GM12878 (cell line): ENCODE measurements at regions not wholly inside any gene's neighbourhood (a gene's known extent, or its start where the extent isn't known, plus 50 kb on each side); places are given as distances from the start of the nearest gene placed in this dataset.

ENCODE experiments used
- ATAC-seq: fragments of 200-7000 bp; cut with Tn5 transposase; 3 replicates; pipeline ENCODE4 v1.9.1; 2020; ENCODE audit warnings: mild to moderate bottlenecking, moderate library complexity
- BruUV-seq: library from RNA; stranded (reverse); fragments of 400-500 nt; replicated peaks from 2 replicates; lab custom pipeline; 2021; lab: Mats Ljungman, UMichigan
- CTCF ChIA-PET: fragments of 300-600 bp; sonication (Branson Sonifier 250); formaldehyde crosslinking; extraction: SDS; loops from one replicate; lab custom pipeline; 2021; ENCODE audit warnings: inconsistent platforms; lab: Yijun Ruan, JAX
- POLR2A ChIA-PET: fragments of 350-600 bp; formaldehyde crosslinking; extraction: SDS; loops from one replicate; lab custom pipeline; 2021; ENCODE audit warnings: inconsistent platforms; lab: Charles Lee
- RAD21 ChIA-PET: fragments of 300-600 bp; sonication (Branson Sonifier 250); formaldehyde crosslinking; loops from one replicate; lab custom pipeline; 2023; ENCODE audit warnings: antibody characterized with exemption; ENCODE audit not compliant: unreplicated experiment; lab: Charles Lee
- SMC1A ChIA-PET: fragments of 300-600 bp; sonication (Branson Sonifier 250); formaldehyde crosslinking; loops from one replicate; lab custom pipeline; 2023; ENCODE audit not compliant: unreplicated experiment, uncharacterized antibody; lab: Charles Lee
- DNase-seq: peaks from one replicate; pipeline ENCODE4 v3.0.0-alpha.2; 2011; ENCODE audit warnings: low read depth, low spot score
- FAIRE-seq: peaks from 3 replicates; lab custom pipeline; 2011; peaks lifted over from hg19 to GRCh38; lab: Jason Lieb, UNC
- H2AFZ ChIP-seq: 2 replicates; pipeline ENCODE4 v1.6.0; 2011; ENCODE audit warnings: low read depth, low read length, control low read depth; ENCODE audit not compliant: control insufficient read depth
- H3K27ac ChIP-seq: 2 replicates; pipeline ENCODE4 v1.5.1; 2011; ENCODE audit warnings: control low read depth; ENCODE audit not compliant: control insufficient read depth, insufficient read depth
- H3K27me3 ChIP-seq, 2 experiments: replicated peaks in 1 of 2; 2 replicates each; pipeline versions ENCODE4 v1.6.0 to v1.6.1; 2011; ENCODE audit warnings: low read length in 1 of 2; ENCODE audit not compliant: control insufficient read depth in 2 of 2, insufficient read depth in 2 of 2
- H3K36me3 ChIP-seq, 2 experiments: 2 replicates each; pipeline ENCODE4 v1.5.1; 2011; ENCODE audit warnings: low read length in 1 of 2; ENCODE audit not compliant: control insufficient read depth in 2 of 2, insufficient read depth in 2 of 2
- H3K4me1 ChIP-seq: 2 replicates; pipeline ENCODE4 v1.6.1; 2011; ENCODE audit warnings: mild to moderate bottlenecking, low read length, moderate library complexity, mixed read lengths; ENCODE audit not compliant: control insufficient read depth, insufficient read depth
- H3K4me2 ChIP-seq: 2 replicates; pipeline ENCODE4 v1.6.0; 2011; ENCODE audit warnings: control low read depth; ENCODE audit not compliant: control insufficient read depth, insufficient read depth
- H3K4me3 ChIP-seq: fragments of 200-600 bp; sonication (generic); 2 replicates; pipeline ENCODE4 v1.5.1; 2016
- H3K79me2 ChIP-seq: 2 replicates; pipeline ENCODE4 v1.6.0; 2011; ENCODE audit warnings: low read length; ENCODE audit not compliant: control insufficient read depth, insufficient read depth
- H3K9ac ChIP-seq: 2 replicates; pipeline ENCODE4 v1.8.0; 2011; ENCODE audit warnings: low read length, control low read depth, mixed read lengths; ENCODE audit not compliant: control insufficient read depth, insufficient read depth
- H3K9me3 ChIP-seq: replicated peaks from 3 replicates; pipeline ENCODE4 v1.5.1; 2011; ENCODE audit warnings: mild to moderate bottlenecking, low read length; ENCODE audit not compliant: control insufficient read depth, insufficient read depth
- H4K20me1 ChIP-seq: 2 replicates; pipeline ENCODE4 v1.6.0; 2011; ENCODE audit not compliant: control insufficient read depth, insufficient read depth
- EZH2 ChIP-seq: IDR thresholded peaks from 2 replicates; pipeline ENCODE4 v1.6.1; 2012; ENCODE audit warnings: low read depth, mild to moderate bottlenecking, control low read depth, inconsistent platforms, low read length, borderline replicate concordance; ENCODE audit not compliant: control insufficient read depth
- MTA3 ChIP-seq: IDR thresholded peaks from 2 replicates; pipeline ENCODE4 v1.6.1; 2012; ENCODE audit warnings: low read length, inconsistent platforms, borderline replicate concordance
- PAX5 ChIP-seq: IDR thresholded peaks from 2 replicates; pipeline ENCODE4 v1.6.1; 2011; ENCODE audit warnings: low read depth, low read length, borderline replicate concordance
- POU2F2 ChIP-seq: IDR thresholded peaks from 3 replicates; pipeline ENCODE4 v1.6.1; 2011; ENCODE audit warnings: low read depth, mild to moderate bottlenecking, low read length, borderline replicate concordance
- YBX1 ChIP-seq: fragments of 450-650 bp; IDR thresholded peaks from 2 replicates; pipeline ENCODE4 v1.6.1; 2016; ENCODE audit warnings: antibody characterized with exemption
- ZNF622 ChIP-seq: fragments of 450-650 bp; IDR thresholded peaks from 2 replicates; pipeline ENCODE4 v1.6.1; 2017; ENCODE audit warnings: mild to moderate bottlenecking, inconsistent platforms
- WGBS: methylation state at CpG from one replicate; pipeline ENCODE4 v1.1.6; 2016; ENCODE audit warnings: low lambda C conversion rate; ENCODE audit not compliant: insufficient replicate concordance, insufficient coverage; ENCODE audit errors: missing lambda C conversion rate; 5-methylcytosine and 5-hydroxymethylcytosine counted together
- in situ Hi-C: fragments of 300-500 bp; cut with MboI; formaldehyde crosslinking; loops from 9 replicates; pipeline ENCODE4 v1.14.3; 2018; ENCODE audit warnings: mixed read lengths
- intact Hi-C: fragments of 100-400 bp; cut with micrococcal nuclease; formaldehyde crosslinking; loops from one replicate; pipeline ENCODE4 v1.14.2; 2022; ENCODE audit not compliant: unreplicated experiment
- TF ChIP-seq, protein P1 (sequence below): fragments of 450-650 bp; IDR thresholded peaks from 2 replicates; pipeline ENCODE4 v1.6.1; 2018; ENCODE audit warnings: borderline replicate concordance, mild to moderate bottlenecking; ENCODE audit not compliant: partially characterized antibody

DNA sequence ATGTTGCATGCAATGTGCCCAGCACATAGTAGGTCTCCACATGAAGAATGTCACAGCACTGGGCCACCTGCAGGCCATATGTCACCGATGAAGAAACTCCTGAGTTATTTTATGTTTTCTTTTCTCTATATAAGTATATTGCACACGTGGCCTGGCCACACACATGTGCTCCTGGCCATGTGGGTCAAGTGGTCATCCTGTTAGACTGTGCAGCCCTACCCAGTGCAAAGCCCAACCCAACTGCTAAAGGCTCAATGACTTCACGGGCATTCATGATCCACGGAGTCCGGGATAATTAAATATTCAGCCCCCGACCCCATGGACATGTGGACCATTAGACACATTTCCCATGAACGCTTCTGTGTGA lies 163.2 kb downstream of the TEX29 start:
- H3K4me1 ChIP-seq, result no peaks in the 10 kb centered on the region
- no peak overlapping the region for H3K9ac ChIP-seq
- RAD21 ChIA-PET, result no interaction called here
- no peaks in the 10 kb centered on the region; the same call in 2 of the 3 replicates for H3K9me3 ChIP-seq
- ATAC-seq (no peak), FAIRE-seq (no peak), DNase-seq (no peak)
- SMC1A ChIA-PET, result no interaction called here
- no peak overlapping the region for H3K4me3 ChIP-seq
- BruUV-seq, result no TSS peak
- WGBS, result 42% methylated on average over 7 of the region's 7 CpGs
- no peaks in the 10 kb centered on the region for H3K36me3 ChIP-seq
- H2AFZ ChIP-seq, result no peak overlapping the region
- no peaks in the 10 kb centered on the region for H3K27me3 ChIP-seq
- no peak overlapping the region for H3K27ac ChIP-seq
- intact Hi-C loops, result no loop called here
- CTCF ChIA-PET, result no interaction called here
- POLR2A ChIA-PET, result no interaction called here
- H4K20me1 ChIP-seq, result no peaks in the 10 kb centered on the region
- in situ Hi-C loops, result no loop called here
- TF ChIP-seq EZH2 (no peak), PAX5 (no peak), POU2F2 (no peak), ZNF622 (no peak), YBX1 (no peak), MTA3 (no peak)
- TF ChIP-seq, protein P1, sequence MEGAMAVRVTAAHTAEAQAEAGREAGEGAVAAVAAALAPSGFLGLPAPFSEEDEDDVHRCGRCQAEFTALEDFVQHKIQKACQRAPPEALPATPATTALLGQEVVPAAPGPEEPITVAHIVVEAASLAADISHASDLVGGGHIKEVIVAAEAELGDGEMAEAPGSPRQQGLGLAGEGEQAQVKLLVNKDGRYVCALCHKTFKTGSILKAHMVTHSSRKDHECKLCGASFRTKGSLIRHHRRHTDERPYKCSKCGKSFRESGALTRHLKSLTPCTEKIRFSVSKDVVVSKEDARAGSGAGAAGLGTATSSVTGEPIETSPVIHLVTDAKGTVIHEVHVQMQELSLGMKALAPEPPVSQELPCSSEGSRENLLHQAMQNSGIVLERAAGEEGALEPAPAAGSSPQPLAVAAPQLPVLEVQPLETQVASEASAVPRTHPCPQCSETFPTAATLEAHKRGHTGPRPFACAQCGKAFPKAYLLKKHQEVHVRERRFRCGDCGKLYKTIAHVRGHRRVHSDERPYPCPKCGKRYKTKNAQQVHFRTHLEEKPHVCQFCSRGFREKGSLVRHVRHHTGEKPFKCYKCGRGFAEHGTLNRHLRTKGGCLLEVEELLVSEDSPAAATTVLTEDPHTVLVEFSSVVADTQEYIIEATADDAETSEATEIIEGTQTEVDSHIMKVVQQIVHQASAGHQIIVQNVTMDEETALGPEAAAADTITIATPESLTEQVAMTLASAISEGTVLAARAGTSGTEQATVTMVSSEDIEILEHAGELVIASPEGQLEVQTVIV, result no peak
- TF ChIP-seq, all 136 proteins: peak for 0
- Histone ChIP-seq H3K79me2 (no peaks in the 10 kb centered on the region), H3K4me2 (no peak overlapping the region)
